NT2/D1 (cell line): ENCODE measurements at regions not wholly inside any gene's neighbourhood (a gene's known extent, or its start where the extent isn't known, plus 50 kb on each side); places are given as distances from the start of the nearest gene placed in this dataset.

ENCODE experiments used
- SUZ12 ChIP-seq: IDR thresholded peaks from 2 replicates; pipeline ENCODE4 v1.6.1; 2011; ENCODE audit not compliant: insufficient read length, insufficient read depth; ENCODE audit errors: extremely low read depth
- YY1 ChIP-seq: IDR thresholded peaks from 2 replicates; pipeline ENCODE4 v1.6.1; 2011; ENCODE audit not compliant: insufficient read length, insufficient read depth
- ZNF274 ChIP-seq: IDR thresholded peaks from 2 replicates; pipeline ENCODE4 v1.6.1; 2011; ENCODE audit warnings: mild to moderate bottlenecking, low read depth, low read length

DNA sequence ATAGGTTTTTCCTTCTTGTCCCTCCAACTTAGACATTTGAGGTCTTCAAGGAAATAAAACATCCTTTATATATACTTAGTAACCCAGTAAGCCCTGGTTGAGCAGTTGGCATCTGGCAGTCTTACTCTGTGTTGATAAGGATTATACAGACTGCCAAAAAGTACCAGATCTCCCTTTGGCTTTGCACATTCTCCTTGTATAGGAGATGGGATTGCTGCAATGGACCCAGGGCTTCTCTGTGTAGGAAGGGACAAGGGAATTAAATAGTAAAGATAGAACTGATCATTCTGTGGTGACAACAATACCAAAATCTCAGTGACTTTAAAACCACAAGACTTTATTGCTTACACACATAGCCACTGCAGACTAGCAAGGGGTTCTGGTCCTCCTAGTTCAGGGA, 180.1 kb upstream of the CCDC196 start:
- no peak for TF ChIP-seq ZNF274
- TF ChIP-seq SUZ12, result no peak
- TF ChIP-seq YY1, result no peak
